ENCODE measurements at regions not wholly inside any gene's neighbourhood (a gene's known extent, or its start where the extent isn't known, plus 50 kb on each side); places are given as distances from the start of the nearest gene placed in this dataset.

DNA sequence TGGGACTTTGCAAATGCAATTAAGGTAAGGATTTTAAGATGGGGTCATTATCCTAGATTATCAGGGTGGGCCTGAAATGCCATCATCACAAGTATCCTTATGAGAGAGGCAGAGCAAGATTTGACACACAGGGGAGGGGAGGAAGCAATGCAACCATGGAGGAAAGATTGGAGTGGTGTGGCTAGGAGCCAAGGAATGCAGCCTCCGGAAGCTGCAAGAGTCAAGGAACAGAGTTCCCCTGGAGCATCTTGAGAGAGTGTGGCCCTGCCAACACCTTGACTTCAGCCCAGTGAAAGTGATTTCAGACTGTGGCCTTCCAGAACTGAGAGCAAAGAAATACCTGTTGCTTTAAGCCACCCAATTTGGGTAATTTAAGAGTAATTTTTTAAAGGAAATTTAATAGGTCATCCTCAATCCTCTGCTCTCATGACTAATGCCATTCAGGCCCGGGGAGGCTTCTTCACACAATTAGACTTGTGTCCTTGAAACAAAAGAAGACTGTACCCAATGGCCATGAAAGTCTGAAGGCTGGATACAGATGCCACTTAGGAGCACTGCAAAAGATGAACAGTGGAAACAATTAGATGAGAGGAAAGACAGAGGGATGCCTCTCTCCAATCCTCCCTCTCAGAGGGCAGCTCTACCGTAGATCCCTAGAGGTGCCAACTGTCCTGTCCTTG, 250.3 kb upstream of the ID2 start:
- DNase-seq, result no peak
- H3K4me1 Mint-ChIP-seq, result peaks cover 5 to 14% (median 7%) of the 10 kb centered on the region in 3 donors

DNA sequence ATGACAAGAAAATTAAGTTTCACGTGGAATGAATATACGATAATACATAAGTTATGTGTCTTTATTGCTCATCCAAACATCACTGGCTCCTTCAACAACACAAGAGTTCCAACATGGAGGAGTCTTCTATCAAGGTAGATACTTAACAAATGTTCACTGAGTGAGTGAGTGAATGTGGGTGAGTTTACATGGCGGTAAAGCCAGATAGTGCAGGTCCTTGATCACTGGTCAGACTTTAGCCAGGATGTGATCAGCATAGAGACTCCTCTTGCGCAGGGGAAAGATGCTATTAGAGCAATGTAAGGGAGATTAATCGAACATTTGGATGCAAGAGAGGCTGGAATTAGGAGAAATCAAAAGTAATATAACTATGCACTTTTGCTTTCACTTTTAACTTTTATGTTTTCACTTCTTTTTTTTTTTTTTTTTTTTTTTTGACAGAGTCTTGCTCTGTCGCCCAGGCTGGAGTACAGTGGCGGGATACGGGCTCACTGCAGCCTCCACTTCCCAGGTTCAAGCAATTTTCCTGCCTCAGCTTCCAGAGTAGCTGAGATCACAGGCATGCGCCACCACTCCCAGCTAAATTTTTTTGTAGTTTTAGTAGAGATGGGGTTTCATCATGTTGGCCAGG, 249.0 kb upstream of the ID2 start:
- Mint-ChIP-seq H3K27ac (peak overlapping the region in 2 of 6 donors; percentile 3 to 77), H3K9me3 (peaks cover 0 to 10% (median 0%) of the 10 kb centered on the region in 7 donors), H3K36me3 (peaks cover 0 to 16% of the 10 kb centered on the region in 2 donors), H3K4me1 (peaks cover 5 to 14% (median 7%) of the 10 kb centered on the region in 3 donors), H3K4me3 (peak overlapping the region in 7 of 8 donors; percentile 6 to 90 (median 81)), H3K27me3 (peaks cover 26 to 45% (median 37%) of the 10 kb centered on the region in 3 donors)
- DNase-seq (peak; percentile 11), ATAC-seq (ENCODE audit: low read depth in 2 of 2) (peak; percentile 52 to 66)

More for the DNA sequence above, 250.3 kb upstream of the ID2 start:
- ATAC-seq (ENCODE audit: low read depth in 2 of 2), result no peak
- Mint-ChIP-seq H3K9me3 (peaks cover 0 to 11% (median 0%) of the 10 kb centered on the region in 7 donors), H3K27me3 (peaks cover 28 to 44% (median 33%) of the 10 kb centered on the region in 3 donors), H3K27ac (no peak overlapping the region), H3K36me3 (peaks cover 0 to 20% of the 10 kb centered on the region in 2 donors), H3K4me3 (no peak overlapping the region)

DNA sequence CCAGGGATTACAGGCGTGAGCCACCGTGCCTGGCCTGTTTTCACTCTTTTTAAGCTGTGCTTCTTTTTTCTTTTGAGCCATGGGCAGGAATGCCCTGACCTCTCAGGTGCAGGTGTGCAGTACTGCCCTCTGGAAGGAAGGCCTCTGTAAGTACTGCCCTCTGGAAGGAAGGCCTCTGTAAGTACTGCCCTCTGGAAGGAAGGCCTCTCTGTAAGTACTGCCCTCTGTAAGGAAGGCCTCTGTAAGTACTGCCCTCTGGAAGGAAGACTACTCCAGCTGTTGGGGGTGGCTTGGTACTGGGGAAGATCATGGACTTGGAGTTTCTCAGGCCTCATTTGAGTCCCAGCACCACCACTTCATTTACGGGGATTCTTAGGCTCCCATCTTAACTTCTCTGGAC, 248.5 kb upstream of the ID2 start:
- peaks cover 23 to 46% (median 39%) of the 10 kb centered on the region in 3 donors for H3K27me3 Mint-ChIP-seq
- H3K9me3 Mint-ChIP-seq, result peaks cover 0 to 4% (median 0%) of the 10 kb centered on the region in 7 donors
- H3K27ac Mint-ChIP-seq, result peak overlapping the region in 1 of 6 donors; percentile 58
- DNase-seq (no peak), ATAC-seq (ENCODE audit: low read depth in 2 of 2) (no peak)
- peak overlapping the region in 5 of 8 donors; percentile 20 to 86 (median 58) for H3K4me3 Mint-ChIP-seq
- H3K4me1 Mint-ChIP-seq, result peaks cover 7 to 15% (median 7%) of the 10 kb centered on the region in 3 donors
- H3K36me3 Mint-ChIP-seq, result peaks cover 0 to 10% of the 10 kb centered on the region in 2 donors

DNA sequence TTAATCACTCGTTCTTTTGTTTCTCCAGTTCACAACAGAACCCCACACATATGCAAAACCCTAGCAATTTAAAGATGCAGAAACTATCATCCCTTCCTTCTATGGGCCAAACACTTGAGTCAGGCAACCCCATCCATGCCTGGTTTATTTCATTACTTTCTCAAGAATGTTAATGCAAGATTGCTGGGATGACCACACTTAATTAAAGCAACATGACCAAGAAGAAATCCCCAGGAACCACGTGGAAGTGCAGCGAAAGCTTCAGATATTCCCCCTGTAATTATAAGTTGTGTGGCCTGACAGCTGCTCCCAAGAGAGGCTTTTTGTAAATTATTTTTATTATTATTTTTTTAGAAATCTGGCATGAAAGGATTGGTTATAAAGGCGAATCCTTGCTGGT, 246.2 kb upstream of the ID2 start:
- Mint-ChIP-seq H3K4me3 (no peak overlapping the region), H3K36me3 (peaks cover 0 to 5% of the 10 kb centered on the region in 2 donors), H3K9me3 (peaks cover 0 to 2% (median 0%) of the 10 kb centered on the region in 7 donors), H3K27ac (peak overlapping the region in 2 of 6 donors; percentile 57 to 80), H3K27me3 (peaks cover 36 to 53% (median 47%) of the 10 kb centered on the region in 3 donors), H3K4me1 (peaks cover 8 to 21% (median 13%) of the 10 kb centered on the region in 3 donors)
- DNase-seq (no peak), ATAC-seq (ENCODE audit: low read depth in 2 of 2) (no peak)

DNA sequence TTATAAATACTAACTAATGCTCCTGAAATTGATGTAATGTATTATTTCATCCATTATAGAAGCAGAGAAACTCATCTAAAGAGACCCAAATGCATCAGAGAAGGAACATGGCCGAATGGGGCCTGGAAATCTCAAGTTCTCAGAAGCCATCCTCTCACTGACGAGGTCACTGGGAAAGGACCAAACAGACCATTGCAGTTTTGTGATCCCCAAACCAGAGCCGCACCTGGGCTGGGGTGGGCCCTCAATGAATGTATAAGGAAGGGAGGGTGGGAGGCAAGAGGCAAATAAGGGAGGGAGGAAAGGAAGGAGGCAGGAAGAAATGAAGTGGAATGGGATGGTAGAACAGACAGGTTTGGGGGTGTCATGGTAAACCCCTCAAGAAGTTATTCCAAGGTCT, 245.3 kb upstream of the ID2 start:
- no peak overlapping the region for H3K27ac Mint-ChIP-seq
- H3K9me3 Mint-ChIP-seq, result peaks cover 0 to 2% (median 0%) of the 10 kb centered on the region in 7 donors
- peaks cover 12 to 25% (median 20%) of the 10 kb centered on the region in 3 donors for H3K4me1 Mint-ChIP-seq
- H3K36me3 Mint-ChIP-seq, result no peaks in the 10 kb centered on the region
- no peak overlapping the region for H3K4me3 Mint-ChIP-seq
- DNase-seq, result no peak
- peaks cover 42 to 52% (median 52%) of the 10 kb centered on the region in 3 donors for H3K27me3 Mint-ChIP-seq
- ATAC-seq (ENCODE audit: low read depth in 2 of 2), result no peak

DNA sequence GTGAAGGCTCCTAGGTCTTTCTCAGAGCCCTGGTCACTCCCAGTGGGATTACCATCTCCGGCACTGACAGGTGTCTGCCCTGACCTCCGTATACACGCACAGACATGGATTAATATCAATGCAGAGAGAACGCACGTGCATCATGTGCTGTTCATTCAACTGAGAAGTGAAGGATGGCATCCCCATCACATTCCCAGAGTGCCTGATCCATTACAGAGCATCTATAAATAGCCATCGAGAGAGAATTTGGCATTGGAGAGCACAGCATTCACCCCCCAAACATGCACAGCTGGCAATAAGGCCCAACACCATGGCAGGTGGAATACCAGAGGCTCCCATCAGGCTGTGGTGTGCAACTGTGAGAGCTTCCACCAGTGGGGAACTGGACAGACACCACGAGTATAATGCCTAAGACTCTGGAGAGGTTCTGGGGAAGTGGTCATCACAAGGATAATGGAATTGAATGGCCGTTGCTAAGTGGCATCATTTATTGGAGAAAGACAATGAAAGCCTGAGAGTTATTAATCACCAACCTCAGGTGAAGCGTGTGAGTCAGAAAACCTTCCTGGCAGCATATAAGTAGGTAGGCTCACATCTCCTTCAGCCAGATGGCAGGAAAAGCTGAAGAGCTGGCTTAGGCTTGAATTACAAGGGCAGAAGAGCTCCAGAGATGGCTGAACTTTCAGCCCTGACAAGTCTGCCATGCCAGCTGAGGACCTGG, 244.5 kb upstream of the ID2 start:
- ATAC-seq (ENCODE audit: low read depth in 2 of 2) (no peak), DNase-seq (no peak)
- H3K9me3 Mint-ChIP-seq, result peaks cover 0 to 2% (median 0%) of the 10 kb centered on the region in 7 donors
- peaks cover 50 to 60% (median 59%) of the 10 kb centered on the region in 3 donors for H3K27me3 Mint-ChIP-seq
- no peaks in the 10 kb centered on the region for H3K36me3 Mint-ChIP-seq
- no peak overlapping the region for H3K27ac Mint-ChIP-seq
- peak overlapping the region in 1 of 8 donors; percentile 12 for H3K4me3 Mint-ChIP-seq
- H3K4me1 Mint-ChIP-seq, result peaks cover 19 to 34% (median 28%) of the 10 kb centered on the region in 3 donors

DNA sequence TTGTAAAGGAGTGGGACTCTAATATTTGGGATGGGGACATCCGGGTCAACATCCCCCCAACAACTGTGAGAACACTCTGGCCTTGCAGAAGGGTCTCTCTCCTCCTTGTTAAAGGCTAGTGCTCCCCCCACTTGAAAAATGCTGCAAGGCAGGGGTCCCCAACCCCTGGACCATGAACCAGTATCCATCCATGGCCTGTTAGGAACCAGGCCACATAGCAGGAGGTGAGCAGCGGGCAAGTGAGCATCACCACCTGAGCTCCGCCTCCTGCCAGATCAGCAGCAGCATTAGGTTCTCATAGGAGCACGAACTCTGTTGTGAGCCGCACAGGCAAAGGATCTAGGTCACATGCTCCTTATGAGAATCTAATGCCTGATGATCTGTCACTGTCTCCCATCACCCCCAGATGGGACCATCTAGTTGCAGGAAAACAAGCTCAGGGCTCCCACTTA, 243.9 kb upstream of the ID2 start:
- Mint-ChIP-seq H3K4me3 (no peak overlapping the region), H3K9me3 (no peaks in the 10 kb centered on the region), H3K4me1 (peaks cover 18 to 35% (median 29%) of the 10 kb centered on the region in 3 donors), H3K36me3 (no peaks in the 10 kb centered on the region), H3K27ac (no peak overlapping the region), H3K27me3 (peaks cover 56 to 65% (median 61%) of the 10 kb centered on the region in 3 donors)
- DNase-seq, result no peak
- no peak for ATAC-seq (ENCODE audit: low read depth in 2 of 2)

DNA sequence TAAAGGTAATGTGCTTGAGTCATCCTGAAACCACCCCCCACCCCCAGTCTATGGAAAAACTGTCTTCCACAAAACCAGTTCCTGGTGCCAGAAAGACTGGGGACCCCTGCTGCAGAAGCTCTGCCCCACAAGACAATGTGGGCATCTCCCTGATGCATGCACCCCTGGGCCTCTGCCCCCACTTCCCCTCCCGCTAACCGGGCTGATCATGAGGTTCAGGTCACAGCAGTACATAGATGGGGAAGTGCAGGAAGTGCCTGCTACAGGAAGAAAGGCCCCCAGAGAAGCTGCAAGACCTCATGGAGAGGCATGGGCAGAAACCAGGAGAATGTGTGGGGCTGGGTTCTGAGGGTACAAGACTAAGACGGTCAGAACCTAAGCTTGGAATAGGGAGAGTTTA, 243.4 kb upstream of the ID2 start:
- no peak overlapping the region for H3K27ac Mint-ChIP-seq
- H3K27me3 Mint-ChIP-seq, result peaks cover 61 to 70% (median 66%) of the 10 kb centered on the region in 3 donors
- DNase-seq (no peak), ATAC-seq (ENCODE audit: low read depth in 2 of 2) (peak; percentile 55 to 69)
- H3K36me3 Mint-ChIP-seq, result no peaks in the 10 kb centered on the region
- no peaks in the 10 kb centered on the region for H3K9me3 Mint-ChIP-seq
- peaks cover 18 to 34% (median 32%) of the 10 kb centered on the region in 3 donors for H3K4me1 Mint-ChIP-seq
- H3K4me3 Mint-ChIP-seq, result no peak overlapping the region

DNA sequence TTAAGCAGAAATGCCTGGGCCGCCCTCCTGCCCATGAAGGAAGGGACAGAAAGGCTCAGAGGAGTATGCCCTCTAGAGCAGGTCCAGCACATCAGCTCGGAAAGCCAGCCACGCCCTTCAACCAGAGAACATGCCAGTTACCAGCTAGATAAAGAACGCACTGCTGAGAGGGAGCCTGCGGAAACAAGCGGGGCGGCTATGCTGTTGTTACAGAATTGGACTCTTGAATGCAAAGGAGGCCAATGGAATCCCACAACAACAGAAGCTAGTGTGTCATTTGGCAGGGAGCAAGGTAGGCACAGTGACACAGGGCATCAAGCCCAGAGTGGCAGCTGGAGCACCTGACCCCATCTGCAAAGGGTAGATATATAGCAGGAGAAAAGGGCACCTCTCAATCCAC, 242.9 kb upstream of the ID2 start:
- H3K27ac Mint-ChIP-seq, result no peak overlapping the region
- no peaks in the 10 kb centered on the region for H3K9me3 Mint-ChIP-seq
- ATAC-seq (ENCODE audit: low read depth in 2 of 2), result no peak
- H3K27me3 Mint-ChIP-seq, result peaks cover 63 to 70% (median 67%) of the 10 kb centered on the region in 3 donors
- no peaks in the 10 kb centered on the region for H3K36me3 Mint-ChIP-seq
- H3K4me3 Mint-ChIP-seq, result peak overlapping the region in 1 of 8 donors; percentile 25
- peaks cover 18 to 32% (median 29%) of the 10 kb centered on the region in 3 donors for H3K4me1 Mint-ChIP-seq
- DNase-seq, result no peak

DNA sequence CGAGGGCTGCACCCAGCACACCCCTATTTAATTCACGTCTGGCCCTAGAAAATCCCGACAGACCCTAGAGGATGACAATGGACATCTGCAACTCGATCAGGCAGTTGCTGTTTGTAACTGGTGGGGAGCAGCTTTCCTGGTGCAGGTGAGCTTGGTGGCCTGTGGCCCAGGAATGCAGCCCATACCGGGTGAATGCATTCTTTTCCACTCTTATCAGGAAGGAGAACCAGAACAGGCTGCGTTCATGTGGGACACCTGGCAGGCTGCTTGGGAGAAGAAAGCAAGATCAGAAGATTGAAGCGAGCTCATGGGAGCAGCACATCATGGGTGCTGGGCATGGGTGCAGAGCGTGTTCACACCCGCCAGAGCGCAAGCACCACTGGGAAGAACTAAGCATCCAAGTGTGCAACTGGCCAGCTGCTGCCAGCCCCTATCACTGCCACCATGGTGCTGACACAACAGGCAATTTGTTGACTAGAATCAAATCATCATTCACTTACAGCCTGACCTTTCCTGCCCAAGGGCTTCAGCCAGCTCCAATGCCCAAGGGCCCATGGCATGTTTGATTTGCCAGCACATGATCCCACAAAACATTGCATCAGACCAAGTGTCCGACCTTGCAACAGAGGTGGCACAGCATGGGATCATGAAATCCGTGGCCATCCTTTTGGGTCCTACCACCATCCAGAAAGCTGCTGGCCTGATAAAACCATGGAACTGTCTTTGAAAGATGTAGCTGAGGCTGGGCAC, 241.7 kb upstream of the ID2 start:
- Mint-ChIP-seq H3K36me3 (no peaks in the 10 kb centered on the region), H3K27ac (no peak overlapping the region), H3K4me1 (peaks cover 18 to 32% (median 29%) of the 10 kb centered on the region in 3 donors), H3K4me3 (peak overlapping the region in 1 of 8 donors; percentile 45), H3K27me3 (peaks cover 67 to 69% (median 68%) of the 10 kb centered on the region in 3 donors), H3K9me3 (no peaks in the 10 kb centered on the region)
- ATAC-seq (ENCODE audit: low read depth in 2 of 2), result no peak
- no peak for DNase-seq

DNA sequence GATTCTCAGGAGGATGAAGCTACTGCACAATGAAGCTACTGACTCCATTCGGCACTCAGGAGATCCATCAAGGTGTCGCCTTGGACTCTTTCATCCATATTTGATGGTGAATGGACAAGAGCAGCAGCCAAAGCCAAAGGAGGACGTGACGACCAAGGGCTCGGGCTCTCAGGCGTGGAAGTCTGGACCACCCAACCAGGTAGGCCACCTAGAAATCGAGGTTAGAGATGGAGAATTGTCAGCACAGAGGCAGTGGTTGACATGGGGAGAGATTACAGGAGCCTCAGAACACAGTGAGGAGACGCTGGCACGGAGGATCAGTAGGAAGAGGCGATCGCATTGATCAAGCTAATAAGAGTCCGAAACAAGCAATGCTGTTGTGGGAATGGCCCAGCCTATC, 240.5 kb upstream of the ID2 start:
- H3K36me3 Mint-ChIP-seq, result no peaks in the 10 kb centered on the region
- no peaks in the 10 kb centered on the region for H3K9me3 Mint-ChIP-seq
- ATAC-seq (ENCODE audit: low read depth in 2 of 2), result no peak
- H3K27me3 Mint-ChIP-seq, result peaks cover 64 to 77% (median 73%) of the 10 kb centered on the region in 3 donors
- DNase-seq, result no peak
- no peak overlapping the region for H3K4me3 Mint-ChIP-seq
- H3K4me1 Mint-ChIP-seq, result peaks cover 18 to 32% (median 29%) of the 10 kb centered on the region in 3 donors
- H3K27ac Mint-ChIP-seq, result peak overlapping the region in 2 of 6 donors; percentile 63 to 65

DNA sequence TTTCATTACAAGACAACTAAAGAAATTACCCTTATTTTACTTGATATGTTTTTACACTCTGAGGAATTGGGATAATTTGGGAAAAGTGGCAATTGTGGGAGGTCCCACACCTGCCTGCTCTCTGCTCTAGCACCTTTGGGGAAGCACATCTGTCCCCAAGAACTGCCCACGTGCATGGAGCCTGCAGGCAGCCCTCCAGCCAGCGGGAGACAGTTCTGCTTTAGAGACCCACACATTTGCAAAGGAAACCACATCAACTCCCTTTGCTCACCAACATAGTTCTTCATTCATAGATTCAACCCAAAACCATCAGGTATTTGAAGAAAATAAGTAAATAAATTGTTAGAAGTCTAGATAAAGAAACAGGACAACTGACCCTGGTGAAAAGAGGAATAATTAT, 239.9 kb upstream of the ID2 start:
- Mint-ChIP-seq H3K4me1 (peaks cover 18 to 32% (median 29%) of the 10 kb centered on the region in 3 donors), H3K27ac (no peak overlapping the region), H3K4me3 (no peak overlapping the region), H3K9me3 (no peaks in the 10 kb centered on the region), H3K27me3 (peaks cover 64 to 81% (median 79%) of the 10 kb centered on the region in 3 donors), H3K36me3 (no peaks in the 10 kb centered on the region)
- peak; percentile 49 to 74 for ATAC-seq (ENCODE audit: low read depth in 2 of 2)
- DNase-seq, result peak; percentile 25
